ENCODE measurements at regions not wholly inside any gene's neighbourhood (a gene's known extent, or its start where the extent isn't known, plus 50 kb on each side); places are given as distances from the start of the nearest gene placed in this dataset.

DNA sequence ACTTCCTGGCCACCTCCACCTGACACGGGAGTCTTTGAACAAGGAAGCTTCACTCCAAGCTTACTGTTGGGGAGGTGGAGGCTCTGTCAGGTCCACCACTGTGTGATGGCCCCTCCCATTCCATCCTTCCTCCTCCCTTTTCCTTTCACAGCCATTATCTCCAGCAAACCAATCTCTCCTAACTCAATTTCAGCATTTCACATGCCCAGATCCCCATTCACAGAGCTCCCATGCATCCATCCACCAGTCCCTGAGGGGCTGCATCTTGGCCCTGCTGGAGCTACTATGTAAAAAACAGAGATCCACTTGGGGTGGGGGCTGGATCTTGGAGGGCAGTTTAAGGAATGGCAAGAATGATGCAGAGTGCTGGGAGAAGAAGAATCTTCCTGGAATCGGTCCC, 129.0 kb upstream of the COPS8 start:
- Histone ChIP-seq H3F3A (ENCODE audit: insufficient read depth, low read length) (no peaks in the 10 kb centered on the region), H3K4me3 (ENCODE audit: low read length) (no peak overlapping the region), H3K9me2 (replicated peaks; ENCODE audit: insufficient read depth, low read length) (no peaks in the 10 kb centered on the region), H3K9ac (ENCODE audit: low read length) (no peak overlapping the region), H3K27me3 (replicated peaks; ENCODE audit: insufficient read depth, low read length) (no peaks in the 10 kb centered on the region), H3K36me3 (replicated peaks; ENCODE audit: insufficient read depth, low read length) (no peaks in the 10 kb centered on the region), H4K20me1 (ENCODE audit: insufficient read depth, low read length) (no peaks in the 10 kb centered on the region), H2AFZ (ENCODE audit: low read length) (no peak overlapping the region), H3K79me2 (ENCODE audit: low read length) (no peaks in the 10 kb centered on the region), H3K9me3 (replicated peaks; ENCODE audit: insufficient read depth, low read length) (no peaks in the 10 kb centered on the region), H3K4me2 (ENCODE audit: low read depth, low read length) (no peak overlapping the region), H3K4me1 (ENCODE audit: low read length) (no peaks in the 10 kb centered on the region), H3K27ac (ENCODE audit: low read length) (no peak overlapping the region)
- TF ChIP-seq EZH2 (optimal IDR thresholded peaks at IDR 0.05; ENCODE audit: low read depth, low read length) (no peak), CTCF (IDR thresholded peaks at IDR 0.05; ENCODE audit: low read length) (no peak), EZH2phosphoT487 (IDR thresholded peaks at IDR 0.05; ENCODE audit: low read length) (no peak)
- no peak for DNase-seq

GRCh38 chr2:236959036-236959435, 126.7 kb upstream of the COPS8 start:
- no peak overlapping the region for H3K9ac ChIP-seq (ENCODE audit: low read length)

GRCh38 chr2:236959876-236960275, 125.8 kb upstream of the COPS8 start:
- no peak for DNase-seq
- Histone ChIP-seq H3K27me3 (replicated peaks; ENCODE audit: insufficient read depth, low read length) (no peaks in the 10 kb centered on the region), H2AFZ (ENCODE audit: low read length) (no peak overlapping the region), H3K9ac (ENCODE audit: low read length) (no peak overlapping the region), H3F3A (ENCODE audit: insufficient read depth, low read length) (no peaks in the 10 kb centered on the region), H3K4me1 (ENCODE audit: low read length) (no peaks in the 10 kb centered on the region), H3K27ac (ENCODE audit: low read length) (no peak overlapping the region), H4K20me1 (ENCODE audit: insufficient read depth, low read length) (no peaks in the 10 kb centered on the region), H3K36me3 (replicated peaks; ENCODE audit: insufficient read depth, low read length) (no peaks in the 10 kb centered on the region), H3K9me2 (replicated peaks; ENCODE audit: insufficient read depth, low read length) (no peaks in the 10 kb centered on the region), H3K9me3 (replicated peaks; ENCODE audit: insufficient read depth, low read length) (no peaks in the 10 kb centered on the region), H3K4me2 (ENCODE audit: low read depth, low read length) (no peak overlapping the region), H3K79me2 (ENCODE audit: low read length) (no peaks in the 10 kb centered on the region), H3K4me3 (ENCODE audit: low read length) (no peak overlapping the region)
- TF ChIP-seq CTCF (IDR thresholded peaks at IDR 0.05; ENCODE audit: low read length) = no peak
- no peak for TF ChIP-seq EZH2 (optimal IDR thresholded peaks at IDR 0.05; ENCODE audit: low read depth, low read length)
- no peak for TF ChIP-seq EZH2phosphoT487 (IDR thresholded peaks at IDR 0.05; ENCODE audit: low read length)

More at GRCh38 chr2:236959036-236959435, 126.7 kb upstream of the COPS8 start:
- H3K9me3 ChIP-seq (replicated peaks; ENCODE audit: insufficient read depth, low read length) = no peaks in the 10 kb centered on the region
- H3K4me1 ChIP-seq (ENCODE audit: low read length) = no peaks in the 10 kb centered on the region
- no peak overlapping the region for H3K4me3 ChIP-seq (ENCODE audit: low read length)
- no peaks in the 10 kb centered on the region for H3K36me3 ChIP-seq (replicated peaks; ENCODE audit: insufficient read depth, low read length)
- no peak for TF ChIP-seq CTCF (IDR thresholded peaks at IDR 0.05; ENCODE audit: low read length)
- no peak for TF ChIP-seq EZH2phosphoT487 (IDR thresholded peaks at IDR 0.05; ENCODE audit: low read length)
- no peak for TF ChIP-seq EZH2 (optimal IDR thresholded peaks at IDR 0.05; ENCODE audit: low read depth, low read length)
- no peaks in the 10 kb centered on the region for H3K27me3 ChIP-seq (replicated peaks; ENCODE audit: insufficient read depth, low read length)
- no peaks in the 10 kb centered on the region for H4K20me1 ChIP-seq (ENCODE audit: insufficient read depth, low read length)
- no peaks in the 10 kb centered on the region for H3K9me2 ChIP-seq (replicated peaks; ENCODE audit: insufficient read depth, low read length)
- no peaks in the 10 kb centered on the region for H3K79me2 ChIP-seq (ENCODE audit: low read length)
- H3K4me2 ChIP-seq (ENCODE audit: low read depth, low read length) = no peak overlapping the region
- H2AFZ ChIP-seq (ENCODE audit: low read length) = no peak overlapping the region
- H3F3A ChIP-seq (ENCODE audit: insufficient read depth, low read length) = no peaks in the 10 kb centered on the region
- DNase-seq = no peak
- no peak overlapping the region for H3K27ac ChIP-seq (ENCODE audit: low read length)
